NT2/D1 (cell line): ENCODE measurements at regions not wholly inside any gene's neighbourhood (a gene's known extent, or its start where the extent isn't known, plus 50 kb on each side); places are given as distances from the start of the nearest gene placed in this dataset.

ENCODE experiments used
- DNase-seq: peaks from one replicate; pipeline ENCODE4 v3.0.0-alpha.2; 2011; ENCODE audit warnings: low read depth, low spot score
- H3K27me3 ChIP-seq: 2 replicates; pipeline ENCODE4 v1.6.0; 2011; ENCODE audit warnings: mild to moderate bottlenecking; ENCODE audit not compliant: insufficient read length, insufficient read depth
- H3K36me3 ChIP-seq: 2 replicates; pipeline ENCODE4 v1.6.1; 2011; ENCODE audit warnings: mild to moderate bottlenecking, low read length, mixed read lengths; ENCODE audit not compliant: insufficient read depth, insufficient read length
- H3K4me1 ChIP-seq: 2 replicates; pipeline ENCODE4 v1.5.1; 2011; ENCODE audit not compliant: insufficient read depth, insufficient read length
- H3K4me3 ChIP-seq: 2 replicates; pipeline ENCODE4 v1.5.1; 2011; ENCODE audit warnings: low read depth; ENCODE audit not compliant: insufficient read length
- H3K9ac ChIP-seq: 2 replicates; pipeline ENCODE4 v1.6.0; 2011; ENCODE audit warnings: low read depth; ENCODE audit not compliant: insufficient read length
- H3K9me3 ChIP-seq: 2 replicates; pipeline ENCODE4 v1.5.1; 2011; ENCODE audit warnings: mild to moderate bottlenecking, low read length; ENCODE audit not compliant: insufficient read depth
- SUZ12 ChIP-seq: IDR thresholded peaks from 2 replicates; pipeline ENCODE4 v1.6.1; 2011; ENCODE audit not compliant: insufficient read length, insufficient read depth; ENCODE audit errors: extremely low read depth
- YY1 ChIP-seq: IDR thresholded peaks from 2 replicates; pipeline ENCODE4 v1.6.1; 2011; ENCODE audit not compliant: insufficient read length, insufficient read depth
- ZNF274 ChIP-seq: IDR thresholded peaks from 2 replicates; pipeline ENCODE4 v1.6.1; 2011; ENCODE audit warnings: mild to moderate bottlenecking, low read depth, low read length

GRCh38 chr5:174191850-174192655 is 146.5 kb downstream of the NSG2 start:
- no peak for DNase-seq
- H3K4me3 ChIP-seq, result no peak overlapping the region
- no peaks in the 10 kb centered on the region for H3K9me3 ChIP-seq
- no peaks in the 10 kb centered on the region for H3K4me1 ChIP-seq
- H3K27me3 ChIP-seq, result no peaks in the 10 kb centered on the region
- no peaks in the 10 kb centered on the region for H3K36me3 ChIP-seq
- no peak overlapping the region for H3K9ac ChIP-seq
- no peak for TF ChIP-seq SUZ12
- TF ChIP-seq ZNF274, result no peak
- TF ChIP-seq YY1, result no peak

- Histone ChIP-seq H3K4me1 (no peaks in the 10 kb centered on the region), H3K9me3 (no peaks in the 10 kb centered on the region), H3K36me3 (no peaks in the 10 kb centered on the region), H3K4me3 (no peak overlapping the region), H3K27me3 (no peaks in the 10 kb centered on the region), H3K9ac (no peak overlapping the region)
- DNase-seq, result no peak
- TF ChIP-seq SUZ12 (no peak), ZNF274 (no peak), YY1 (no peak)
Observed at GRCh38 chr5:174192901-174193300, 147.4 kb downstream of the NSG2 start.

GRCh38 chr5:174195517-174195916 is 150.0 kb downstream of the NSG2 start:
- no peak for TF ChIP-seq ZNF274
- DNase-seq, result no peak

GRCh38 chr5:174197929-174198328 is 152.4 kb downstream of the NSG2 start:
- Histone ChIP-seq H3K27me3 (no peaks in the 10 kb centered on the region), H3K4me3 (no peak overlapping the region), H3K4me1 (no peaks in the 10 kb centered on the region), H3K9me3 (no peaks in the 10 kb centered on the region), H3K9ac (no peak overlapping the region), H3K36me3 (no peaks in the 10 kb centered on the region)
- no peak for DNase-seq
- TF ChIP-seq ZNF274, result no peak
- TF ChIP-seq SUZ12, result no peak
- no peak for TF ChIP-seq YY1

More at GRCh38 chr5:174195517-174195916, 150.0 kb downstream of the NSG2 start:
- Histone ChIP-seq H3K36me3 (no peaks in the 10 kb centered on the region), H3K9me3 (no peaks in the 10 kb centered on the region), H3K4me3 (no peak overlapping the region), H3K4me1 (no peaks in the 10 kb centered on the region), H3K27me3 (no peaks in the 10 kb centered on the region), H3K9ac (no peak overlapping the region)

DNA sequence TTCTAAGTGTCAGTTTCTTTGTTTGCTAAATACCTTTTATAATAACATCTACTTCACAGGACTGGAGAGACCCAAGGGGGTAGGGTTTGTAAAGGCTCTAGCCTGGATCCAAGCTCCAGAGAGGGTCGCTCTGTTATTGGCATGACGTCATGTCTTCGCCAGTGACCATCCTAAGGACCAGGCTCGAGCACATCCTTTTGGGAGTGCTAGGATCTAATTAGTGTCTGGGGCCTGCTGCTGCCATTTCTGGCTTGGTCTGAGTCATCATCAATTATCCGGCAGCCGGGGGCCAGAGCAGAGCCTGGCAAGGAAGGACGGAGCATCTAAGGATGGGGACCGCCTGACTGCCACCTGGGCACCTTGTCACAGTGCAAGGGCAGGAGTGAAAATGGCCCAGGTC is 153.0 kb downstream of the NSG2 start:
- no peak for DNase-seq
- Histone ChIP-seq H3K9ac (no peak overlapping the region), H3K4me1 (no peaks in the 10 kb centered on the region), H3K4me3 (no peak overlapping the region), H3K9me3 (no peaks in the 10 kb centered on the region), H3K27me3 (no peaks in the 10 kb centered on the region), H3K36me3 (no peaks in the 10 kb centered on the region)
- TF ChIP-seq SUZ12, result no peak
- no peak for TF ChIP-seq YY1
- no peak for TF ChIP-seq ZNF274

GRCh38 chr5:174202996-174203395 is 157.5 kb downstream of the NSG2 start:
- H3K9ac ChIP-seq, result no peak overlapping the region
- H3K4me1 ChIP-seq, result no peaks in the 10 kb centered on the region
- no peaks in the 10 kb centered on the region for H3K36me3 ChIP-seq
- DNase-seq, result no peak
- no peaks in the 10 kb centered on the region for H3K27me3 ChIP-seq
- no peaks in the 10 kb centered on the region for H3K9me3 ChIP-seq
- H3K4me3 ChIP-seq, result no peak overlapping the region
- no peak for TF ChIP-seq SUZ12
- no peak for TF ChIP-seq ZNF274
- no peak for TF ChIP-seq YY1

- TF ChIP-seq YY1, result no peak
- TF ChIP-seq ZNF274, result no peak
- no peak for TF ChIP-seq SUZ12
- peak; percentile 28 for DNase-seq
Observed at GRCh38 chr5:174204535-174205313, 159.2 kb downstream of the NSG2 start.

More at GRCh38 chr5:174204535-174205313, 159.2 kb downstream of the NSG2 start:
- H3K27me3 ChIP-seq, result no peaks in the 10 kb centered on the region
- no peaks in the 10 kb centered on the region for H3K4me1 ChIP-seq
- no peaks in the 10 kb centered on the region for H3K36me3 ChIP-seq
- H3K9me3 ChIP-seq, result no peaks in the 10 kb centered on the region
- H3K4me3 ChIP-seq, result no peak overlapping the region
- H3K9ac ChIP-seq, result no peak overlapping the region
